ENCODE measurements at regions not wholly inside any gene's neighbourhood (a gene's known extent, or its start where the extent isn't known, plus 50 kb on each side); places are given as distances from the start of the nearest gene placed in this dataset.

DNA sequence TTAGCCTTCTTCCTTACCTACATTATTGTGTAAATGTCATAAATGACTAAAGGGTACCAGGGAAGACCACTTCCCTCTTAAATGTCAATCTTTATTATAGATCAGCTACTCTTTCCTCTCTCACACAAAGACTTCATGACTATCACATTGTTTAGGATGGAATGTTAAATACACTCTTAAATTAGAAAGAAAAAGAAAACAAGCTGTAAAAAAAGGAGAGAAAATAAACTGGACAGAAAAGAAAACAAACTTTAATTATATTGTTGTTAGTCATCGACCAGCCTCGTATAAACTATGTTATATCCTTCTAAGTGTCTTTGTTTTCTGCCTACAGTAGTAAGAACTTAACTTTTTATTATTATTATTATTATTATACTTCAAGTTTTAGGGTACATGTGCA lies 666.4 kb upstream of the NR3C2 start (continued):
- TF ChIP-seq SPI1 (IDR thresholded peaks at IDR 0.05; ENCODE audit: borderline replicate concordance, insufficient read depth, low read depth, low read length) (no peak), FOXK2 (IDR thresholded peaks at IDR 0.05) (no peak), SUPT20H (IDR thresholded peaks at IDR 0.05; ENCODE audit: borderline replicate concordance, control insufficient read depth, low read depth, low read length) (no peak)

GRCh38 chr4:149102765-149103164 lies 660.6 kb upstream of the NR3C2 start:
- POLR2A ChIA-PET, result no interaction called here
- H3K9ac ChIP-seq (ENCODE audit: control insufficient read depth, insufficient read depth, low read length), result no peak overlapping the region
- H3K4me1 ChIP-seq (ENCODE audit: control insufficient read depth, insufficient read depth, low read length), result no peaks in the 10 kb centered on the region
- BruUV-seq (replicated peaks), result no TSS peak
- CTCF ChIA-PET, result interaction anchor here (0.6 to 0.8 kb wide), 2 partner anchors 20 to 31 kb away, joined by 3 read pairs; no protein-coding TSS in a partner anchor
- FAIRE-seq (no peak), DNase-seq (ENCODE audit: low read depth, low spot score) (no peak), ATAC-seq (no peak)
- no peak overlapping the region for H2AFZ ChIP-seq (ENCODE audit: control insufficient read depth, low read depth, low read length)
- in situ Hi-C loops (cut with MboI), result no loop called here
- RAD21 ChIA-PET (ENCODE audit: unreplicated experiment), result no interaction called here
- no peaks in the 10 kb centered on the region for H4K20me1 ChIP-seq (ENCODE audit: control insufficient read depth, insufficient read depth)
- H3K27ac ChIP-seq (ENCODE audit: control insufficient read depth, insufficient read depth), result no peak overlapping the region
- H3K4me3 ChIP-seq, result no peak overlapping the region
- H3K4me2 ChIP-seq (ENCODE audit: control insufficient read depth, insufficient read depth), result no peak overlapping the region
- intact Hi-C loops (cut with micrococcal nuclease; ENCODE audit: unreplicated experiment), result no loop called here
- TF ChIP-seq CHD1 (IDR thresholded peaks at IDR 0.05; ENCODE audit: low read depth, low read length) (no peak), ATF7 (IDR thresholded peaks at IDR 0.05; ENCODE audit: low read depth) (no peak), MYB (IDR thresholded peaks at IDR 0.05; ENCODE audit: borderline replicate concordance, low read depth, low read length) (no peak), SIX5 (IDR thresholded peaks at IDR 0.05; ENCODE audit: low read depth, low read length, severe bottlenecking) (no peak), USF1 (IDR thresholded peaks at IDR 0.05; ENCODE audit: borderline replicate concordance, extremely low read length, insufficient read depth, low read depth, low read length) (no peak), HDGF (IDR thresholded peaks at IDR 0.05) (no peak), BCL11A (IDR thresholded peaks at IDR 0.05; ENCODE audit: low read depth, low read length) (no peak), BRCA1 (IDR thresholded peaks at IDR 0.05; ENCODE audit: low read depth, low read length) (no peak), GATAD2B (conservative IDR thresholded peaks at IDR 0.05; ENCODE audit: low read depth) (no peak), EED (IDR thresholded peaks at IDR 0.05; ENCODE audit: low read depth) (no peak)
- TF ChIP-seq, protein P1, sequence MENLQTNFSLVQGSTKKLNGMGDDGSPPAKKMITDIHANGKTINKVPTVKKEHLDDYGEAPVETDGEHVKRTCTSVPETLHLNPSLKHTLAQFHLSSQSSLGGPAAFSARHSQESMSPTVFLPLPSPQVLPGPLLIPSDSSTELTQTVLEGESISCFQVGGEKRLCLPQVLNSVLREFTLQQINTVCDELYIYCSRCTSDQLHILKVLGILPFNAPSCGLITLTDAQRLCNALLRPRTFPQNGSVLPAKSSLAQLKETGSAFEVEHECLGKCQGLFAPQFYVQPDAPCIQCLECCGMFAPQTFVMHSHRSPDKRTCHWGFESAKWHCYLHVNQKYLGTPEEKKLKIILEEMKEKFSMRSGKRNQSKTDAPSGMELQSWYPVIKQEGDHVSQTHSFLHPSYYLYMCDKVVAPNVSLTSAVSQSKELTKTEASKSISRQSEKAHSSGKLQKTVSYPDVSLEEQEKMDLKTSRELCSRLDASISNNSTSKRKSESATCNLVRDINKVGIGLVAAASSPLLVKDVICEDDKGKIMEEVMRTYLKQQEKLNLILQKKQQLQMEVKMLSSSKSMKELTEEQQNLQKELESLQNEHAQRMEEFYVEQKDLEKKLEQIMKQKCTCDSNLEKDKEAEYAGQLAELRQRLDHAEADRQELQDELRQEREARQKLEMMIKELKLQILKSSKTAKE (IDR thresholded peaks at IDR 0.05; ENCODE audit: low read depth, poor library complexity, severe bottlenecking), result no peak
- SMC1A ChIA-PET (ENCODE audit: uncharacterized antibody, unreplicated experiment), result no interaction called here
- no peaks in the 10 kb centered on the region for H3K36me3 ChIP-seq (ENCODE audit: control insufficient read depth in 2 of 2, insufficient read depth in 2 of 2, low read length in 1 of 2)
- no peaks in the 10 kb centered on the region for H3K79me2 ChIP-seq (ENCODE audit: control insufficient read depth, insufficient read depth, low read length)
- H3K27me3 ChIP-seq (replicated peaks in 1 of 2; ENCODE audit: control insufficient read depth in 2 of 2, insufficient read depth in 2 of 2, low read length in 1 of 2), result no peaks in the 10 kb centered on the region
- H3K9me3 ChIP-seq (replicated peaks; ENCODE audit: control insufficient read depth, insufficient read depth, low read length), result no peaks in the 10 kb centered on the region

Data from GM12878 (cell line).